Right lobe of liver (tissue), 4 donors: ENCODE measurements at regions not wholly inside any gene's neighbourhood (a gene's known extent, or its start where the extent isn't known, plus 50 kb on each side); places are given as distances from the start of the nearest gene placed in this dataset.

Source experiments
- POLR2A ChIP-seq: fragments of 450-650 bp; IDR thresholded peaks from one replicate; pipeline ENCODE4 v1.6.1; 2017; ENCODE audit warnings: antibody characterized with exemption, mild to moderate bottlenecking
- TF ChIP-seq, protein P1 (sequence below), 4 donors: fragments of 200-600 bp in 3 of 4; fragments of 450-650 bp in 1 of 4; IDR thresholded peaks; one replicate each; pipeline versions ENCODE4 v1.5.1 to v1.8.0; 2016 to 2022; ENCODE audit warnings: antibody characterized with exemption in 4 of 4, mild to moderate bottlenecking in 2 of 4
- donor health status: DM: no; HTN: no; CAD: no.
- donor health status: DM: no; HTN: no; CAD: no.
- donor health status: DM: no; HTN: yes; CAD: no.

DNA sequence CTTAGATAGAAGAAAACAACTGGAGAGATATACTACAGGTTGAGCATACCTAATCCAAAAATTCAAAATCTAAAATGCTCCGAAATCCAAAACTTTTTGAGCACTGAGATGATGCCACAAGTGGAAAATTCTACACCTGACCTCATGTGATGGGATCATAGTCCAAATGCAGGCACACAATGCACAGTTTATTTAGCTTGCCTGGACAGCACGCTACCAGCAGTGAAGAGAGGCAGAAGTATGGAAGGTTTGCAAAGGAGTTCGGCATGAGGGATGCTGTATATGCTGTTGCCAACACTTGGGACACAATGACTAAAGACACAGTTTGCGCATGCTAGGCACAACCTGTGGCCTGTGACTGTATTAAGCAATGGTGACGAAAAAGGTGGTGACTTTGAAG lies 58.1 kb upstream of the CAND1 start:
- no peak for TF ChIP-seq POLR2A
- TF ChIP-seq, protein P1, sequence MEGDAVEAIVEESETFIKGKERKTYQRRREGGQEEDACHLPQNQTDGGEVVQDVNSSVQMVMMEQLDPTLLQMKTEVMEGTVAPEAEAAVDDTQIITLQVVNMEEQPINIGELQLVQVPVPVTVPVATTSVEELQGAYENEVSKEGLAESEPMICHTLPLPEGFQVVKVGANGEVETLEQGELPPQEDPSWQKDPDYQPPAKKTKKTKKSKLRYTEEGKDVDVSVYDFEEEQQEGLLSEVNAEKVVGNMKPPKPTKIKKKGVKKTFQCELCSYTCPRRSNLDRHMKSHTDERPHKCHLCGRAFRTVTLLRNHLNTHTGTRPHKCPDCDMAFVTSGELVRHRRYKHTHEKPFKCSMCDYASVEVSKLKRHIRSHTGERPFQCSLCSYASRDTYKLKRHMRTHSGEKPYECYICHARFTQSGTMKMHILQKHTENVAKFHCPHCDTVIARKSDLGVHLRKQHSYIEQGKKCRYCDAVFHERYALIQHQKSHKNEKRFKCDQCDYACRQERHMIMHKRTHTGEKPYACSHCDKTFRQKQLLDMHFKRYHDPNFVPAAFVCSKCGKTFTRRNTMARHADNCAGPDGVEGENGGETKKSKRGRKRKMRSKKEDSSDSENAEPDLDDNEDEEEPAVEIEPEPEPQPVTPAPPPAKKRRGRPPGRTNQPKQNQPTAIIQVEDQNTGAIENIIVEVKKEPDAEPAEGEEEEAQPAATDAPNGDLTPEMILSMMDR (IDR thresholded peaks at IDR 0.05) = no peak
